ENCODE measurements at regions not wholly inside any gene's neighbourhood (a gene's known extent, or its start where the extent isn't known, plus 50 kb on each side); places are given as distances from the start of the nearest gene placed in this dataset.

- no peak for TF ChIP-seq STAT1 (IDR thresholded peaks at IDR 0.05; ENCODE audit: unreplicated experiment)
- TF ChIP-seq, protein P1, sequence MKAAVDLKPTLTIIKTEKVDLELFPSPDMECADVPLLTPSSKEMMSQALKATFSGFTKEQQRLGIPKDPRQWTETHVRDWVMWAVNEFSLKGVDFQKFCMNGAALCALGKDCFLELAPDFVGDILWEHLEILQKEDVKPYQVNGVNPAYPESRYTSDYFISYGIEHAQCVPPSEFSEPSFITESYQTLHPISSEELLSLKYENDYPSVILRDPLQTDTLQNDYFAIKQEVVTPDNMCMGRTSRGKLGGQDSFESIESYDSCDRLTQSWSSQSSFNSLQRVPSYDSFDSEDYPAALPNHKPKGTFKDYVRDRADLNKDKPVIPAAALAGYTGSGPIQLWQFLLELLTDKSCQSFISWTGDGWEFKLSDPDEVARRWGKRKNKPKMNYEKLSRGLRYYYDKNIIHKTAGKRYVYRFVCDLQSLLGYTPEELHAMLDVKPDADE (IDR thresholded peaks at IDR 0.05), result no peak
- peaks cover 3% of the 10 kb centered on the region; the same call in 1 of the 3 replicates for H3K36me3 Mint-ChIP-seq (ENCODE audit: low read depth)
- Histone ChIP-seq H3K27me3 (ENCODE audit: insufficient read depth) (no peaks in the 10 kb centered on the region), H3K79me2 (replicated peaks; ENCODE audit: insufficient read depth) (no peaks in the 10 kb centered on the region), H4K20me1 (replicated peaks; ENCODE audit: insufficient read depth) (no peaks in the 10 kb centered on the region), H3K9me2 (ENCODE audit: insufficient read depth) (0 out of 2 replicates have a peak, but pooled peaks cover 5% of the 10 kb centered on the region), H3K27ac (ENCODE audit: low read depth) (no peak overlapping the region), H3K4me3 (no peak overlapping the region), H3K4me1 (ENCODE audit: insufficient read depth) (0 out of 2 replicates have a peak, but pooled peaks cover 8% of the 10 kb centered on the region), H3K4me2 (no peak overlapping the region), H3K36me3 (ENCODE audit: insufficient read depth) (no peaks in the 10 kb centered on the region), H3F3A (replicated peaks; ENCODE audit: low read depth) (no peaks in the 10 kb centered on the region), H2AFZ (no peak overlapping the region)
- DNase-seq (ENCODE audit: low spot score) (no peak), ATAC-seq (no peak)
- H3K27ac Mint-ChIP-seq, result no peak overlapping the region
- H3K4me1 Mint-ChIP-seq, result peaks cover 15% of the 10 kb centered on the region
- H3K27me3 Mint-ChIP-seq (ENCODE audit: insufficient read depth, low read depth, poor library complexity), result no peaks in the 10 kb centered on the region
- no peak overlapping the region for H3K4me3 Mint-ChIP-seq
- peaks cover 6% of the 10 kb centered on the region; the same call in 1 of the 3 replicates for H3K9me3 Mint-ChIP-seq
Measured at GRCh38 chr4:27161191-27161590, 300.6 kb downstream of the STIM2 start.

- TF ChIP-seq ZNF331 (CRISPR knock-in tag; IDR thresholded peaks at IDR 0.05; ENCODE audit: low read depth), result no peak
- TF ChIP-seq EZH2 (IDR thresholded peaks at IDR 0.05; ENCODE audit: low read depth, unreplicated experiment), result no peak
- TF ChIP-seq, protein P2, sequence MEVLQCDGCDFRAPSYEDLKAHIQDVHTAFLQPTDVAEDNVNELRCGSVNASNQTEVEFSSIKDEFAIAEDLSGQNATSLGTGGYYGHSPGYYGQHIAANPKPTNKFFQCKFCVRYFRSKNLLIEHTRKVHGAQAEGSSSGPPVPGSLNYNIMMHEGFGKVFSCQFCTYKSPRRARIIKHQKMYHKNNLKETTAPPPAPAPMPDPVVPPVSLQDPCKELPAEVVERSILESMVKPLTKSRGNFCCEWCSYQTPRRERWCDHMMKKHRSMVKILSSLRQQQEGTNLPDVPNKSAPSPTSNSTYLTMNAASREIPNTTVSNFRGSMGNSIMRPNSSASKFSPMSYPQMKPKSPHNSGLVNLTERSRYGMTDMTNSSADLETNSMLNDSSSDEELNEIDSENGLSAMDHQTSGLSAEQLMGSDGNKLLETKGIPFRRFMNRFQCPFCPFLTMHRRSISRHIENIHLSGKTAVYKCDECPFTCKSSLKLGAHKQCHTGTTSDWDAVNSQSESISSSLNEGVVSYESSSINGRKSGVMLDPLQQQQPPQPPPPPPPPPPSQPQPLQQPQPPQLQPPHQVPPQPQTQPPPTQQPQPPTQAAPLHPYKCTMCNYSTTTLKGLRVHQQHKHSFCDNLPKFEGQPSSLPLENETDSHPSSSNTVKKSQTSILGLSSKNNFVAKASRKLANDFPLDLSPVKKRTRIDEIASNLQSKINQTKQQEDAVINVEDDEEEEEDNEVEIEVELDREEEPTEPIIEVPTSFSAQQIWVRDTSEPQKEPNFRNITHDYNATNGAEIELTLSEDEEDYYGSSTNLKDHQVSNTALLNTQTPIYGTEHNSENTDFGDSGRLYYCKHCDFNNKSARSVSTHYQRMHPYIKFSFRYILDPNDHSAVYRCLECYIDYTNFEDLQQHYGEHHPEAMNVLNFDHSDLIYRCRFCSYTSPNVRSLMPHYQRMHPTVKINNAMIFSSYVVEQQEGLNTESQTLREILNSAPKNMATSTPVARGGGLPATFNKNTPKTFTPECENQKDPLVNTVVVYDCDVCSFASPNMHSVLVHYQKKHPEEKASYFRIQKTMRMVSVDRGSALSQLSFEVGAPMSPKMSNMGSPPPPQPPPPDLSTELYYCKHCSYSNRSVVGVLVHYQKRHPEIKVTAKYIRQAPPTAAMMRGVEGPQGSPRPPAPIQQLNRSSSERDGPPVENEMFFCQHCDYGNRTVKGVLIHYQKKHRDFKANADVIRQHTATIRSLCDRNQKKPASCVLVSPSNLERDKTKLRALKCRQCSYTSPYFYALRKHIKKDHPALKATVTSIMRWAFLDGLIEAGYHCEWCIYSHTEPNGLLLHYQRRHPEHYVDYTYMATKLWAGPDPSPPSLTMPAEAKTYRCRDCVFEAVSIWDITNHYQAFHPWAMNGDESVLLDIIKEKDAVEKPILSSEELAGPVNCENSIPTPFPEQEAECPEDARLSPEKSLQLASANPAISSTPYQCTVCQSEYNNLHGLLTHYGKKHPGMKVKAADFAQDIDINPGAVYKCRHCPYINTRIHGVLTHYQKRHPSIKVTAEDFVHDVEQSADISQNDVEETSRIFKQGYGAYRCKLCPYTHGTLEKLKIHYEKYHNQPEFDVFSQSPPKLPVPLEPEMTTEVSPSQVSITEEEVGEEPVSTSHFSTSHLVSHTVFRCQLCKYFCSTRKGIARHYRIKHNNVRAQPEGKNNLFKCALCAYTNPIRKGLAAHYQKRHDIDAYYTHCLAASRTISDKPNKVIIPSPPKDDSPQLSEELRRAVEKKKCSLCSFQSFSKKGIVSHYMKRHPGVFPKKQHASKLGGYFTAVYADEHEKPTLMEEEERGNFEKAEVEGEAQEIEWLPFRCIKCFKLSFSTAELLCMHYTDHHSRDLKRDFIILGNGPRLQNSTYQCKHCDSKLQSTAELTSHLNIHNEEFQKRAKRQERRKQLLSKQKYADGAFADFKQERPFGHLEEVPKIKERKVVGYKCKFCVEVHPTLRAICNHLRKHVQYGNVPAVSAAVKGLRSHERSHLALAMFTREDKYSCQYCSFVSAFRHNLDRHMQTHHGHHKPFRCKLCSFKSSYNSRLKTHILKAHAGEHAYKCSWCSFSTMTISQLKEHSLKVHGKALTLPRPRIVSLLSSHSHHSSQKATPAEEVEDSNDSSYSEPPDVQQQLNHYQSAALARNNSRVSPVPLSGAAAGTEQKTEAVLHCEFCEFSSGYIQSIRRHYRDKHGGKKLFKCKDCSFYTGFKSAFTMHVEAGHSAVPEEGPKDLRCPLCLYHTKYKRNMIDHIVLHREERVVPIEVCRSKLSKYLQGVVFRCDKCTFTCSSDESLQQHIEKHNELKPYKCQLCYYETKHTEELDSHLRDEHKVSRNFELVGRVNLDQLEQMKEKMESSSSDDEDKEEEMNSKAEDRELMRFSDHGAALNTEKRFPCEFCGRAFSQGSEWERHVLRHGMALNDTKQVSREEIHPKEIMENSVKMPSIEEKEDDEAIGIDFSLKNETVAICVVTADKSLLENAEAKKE (CRISPR knock-in tag; IDR thresholded peaks at IDR 0.05), result no peak
- TF ChIP-seq NANOG (IDR thresholded peaks at IDR 0.05; ENCODE audit: borderline replicate concordance), result no peak
- TF ChIP-seq EZH2phosphoT487 (IDR thresholded peaks at IDR 0.05; ENCODE audit: unreplicated experiment), result no peak
- no peak for TF ChIP-seq ZNF114 (CRISPR knock-in tag; IDR thresholded peaks at IDR 0.05)
- TF ChIP-seq, protein P3, sequence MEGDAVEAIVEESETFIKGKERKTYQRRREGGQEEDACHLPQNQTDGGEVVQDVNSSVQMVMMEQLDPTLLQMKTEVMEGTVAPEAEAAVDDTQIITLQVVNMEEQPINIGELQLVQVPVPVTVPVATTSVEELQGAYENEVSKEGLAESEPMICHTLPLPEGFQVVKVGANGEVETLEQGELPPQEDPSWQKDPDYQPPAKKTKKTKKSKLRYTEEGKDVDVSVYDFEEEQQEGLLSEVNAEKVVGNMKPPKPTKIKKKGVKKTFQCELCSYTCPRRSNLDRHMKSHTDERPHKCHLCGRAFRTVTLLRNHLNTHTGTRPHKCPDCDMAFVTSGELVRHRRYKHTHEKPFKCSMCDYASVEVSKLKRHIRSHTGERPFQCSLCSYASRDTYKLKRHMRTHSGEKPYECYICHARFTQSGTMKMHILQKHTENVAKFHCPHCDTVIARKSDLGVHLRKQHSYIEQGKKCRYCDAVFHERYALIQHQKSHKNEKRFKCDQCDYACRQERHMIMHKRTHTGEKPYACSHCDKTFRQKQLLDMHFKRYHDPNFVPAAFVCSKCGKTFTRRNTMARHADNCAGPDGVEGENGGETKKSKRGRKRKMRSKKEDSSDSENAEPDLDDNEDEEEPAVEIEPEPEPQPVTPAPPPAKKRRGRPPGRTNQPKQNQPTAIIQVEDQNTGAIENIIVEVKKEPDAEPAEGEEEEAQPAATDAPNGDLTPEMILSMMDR (conservative IDR thresholded peaks at IDR 0.05; ENCODE audit: low read depth in 2 of 2), result no peak
- H3K9me2 ChIP-seq (ENCODE audit: insufficient read depth), result 0 out of 2 replicates have a peak, but pooled peaks cover 9% of the 10 kb centered on the region
- no peaks in the 10 kb centered on the region for H3K4me1 Mint-ChIP-seq
- no peaks in the 10 kb centered on the region for H3K9me3 Mint-ChIP-seq
- no peak overlapping the region for H3K27ac Mint-ChIP-seq
- H3K27ac ChIP-seq (ENCODE audit: low read depth), result no peak overlapping the region
- H3K4me1 ChIP-seq (ENCODE audit: insufficient read depth), result no peaks in the 10 kb centered on the region
- H3K4me3 Mint-ChIP-seq, result no peak overlapping the region
- H3K79me2 ChIP-seq (replicated peaks; ENCODE audit: insufficient read depth), result no peaks in the 10 kb centered on the region
- H3F3A ChIP-seq (replicated peaks; ENCODE audit: low read depth), result no peaks in the 10 kb centered on the region
- DNase-seq (ENCODE audit: low spot score) (no peak), ATAC-seq (no peak)
- no peak overlapping the region for H3K4me2 ChIP-seq
- no peaks in the 10 kb centered on the region for H3K27me3 Mint-ChIP-seq (ENCODE audit: insufficient read depth, low read depth, poor library complexity)
- no peak overlapping the region for H3K4me3 ChIP-seq
- H2AFZ ChIP-seq, result no peak overlapping the region
- no peaks in the 10 kb centered on the region for H3K27me3 ChIP-seq (ENCODE audit: insufficient read depth)
- H4K20me1 ChIP-seq (replicated peaks; ENCODE audit: insufficient read depth), result no peaks in the 10 kb centered on the region
- no peaks in the 10 kb centered on the region for H3K36me3 Mint-ChIP-seq (ENCODE audit: low read depth)
- no peaks in the 10 kb centered on the region; the same call in 1 of the 2 replicates for H3K36me3 ChIP-seq (ENCODE audit: insufficient read depth)
Measured at GRCh38 chr4:27168783-27169182, 308.1 kb downstream of the STIM2 start.
